A673 (cell line): ENCODE measurements at regions not wholly inside any gene's neighbourhood (a gene's known extent, or its start where the extent isn't known, plus 50 kb on each side); places are given as distances from the start of the nearest gene placed in this dataset.

Experiments
- BruUV-seq: library from RNA; stranded (reverse); fragments of 400-500 nt; replicated peaks from 2 replicates; lab custom pipeline; 2021; lab: Mats Ljungman, UMichigan
- CTCF ChIA-PET: fragments of 300-600 bp; sonication (Branson Sonifier 250); formaldehyde crosslinking; loops from one replicate; lab custom pipeline; 2022; ENCODE audit warnings: antibody characterized with exemption; lab: Charles Lee
- POLR2A ChIA-PET: fragments of 300-600 bp; sonication (Branson Sonifier 250); formaldehyde crosslinking; loops from one replicate; lab custom pipeline; 2022; ENCODE audit warnings: antibody characterized with exemption; ENCODE audit not compliant: low non-redundant PET; lab: Charles Lee
- DNase-seq: peaks from one replicate; pipeline ENCODE4 v3.0.0-alpha.2; 2015; ENCODE audit warnings: low spot score
- H3K27ac ChIP-seq: fragments of 200-600 bp; sonication (generic); 2 replicates; pipeline ENCODE4 v1.5.1; 2016; ENCODE audit warnings: mixed run types, low read depth, mild to moderate bottlenecking, mixed read lengths, antibody characterized with exemption, low read length; ENCODE audit not compliant: poor library complexity, severe bottlenecking
- H3K27me3 ChIP-seq: fragments of 200-600 bp; sonication (generic); replicated peaks from 2 replicates; pipeline ENCODE4 v1.6.1; 2017; ENCODE audit warnings: mixed run types, low read depth, mild to moderate bottlenecking, mixed read lengths, antibody characterized with exemption, low read length; ENCODE audit not compliant: insufficient read depth, poor library complexity
- H3K36me3 ChIP-seq: fragments of 200-600 bp; sonication (generic); 2 replicates; pipeline ENCODE4 v1.6.1; 2016; ENCODE audit warnings: mixed run types, mild to moderate bottlenecking, mixed read lengths, antibody characterized with exemption, low read length; ENCODE audit not compliant: insufficient read depth, poor library complexity, severe bottlenecking
- H3K4me1 ChIP-seq: fragments of 200-600 bp; sonication (generic); 2 replicates; pipeline ENCODE4 v1.6.1; 2017; ENCODE audit warnings: mixed run types, mild to moderate bottlenecking, mixed read lengths, antibody characterized with exemption, low read length; ENCODE audit not compliant: insufficient read depth, poor library complexity, severe bottlenecking
- H3K4me3 ChIP-seq: fragments of 200-600 bp; sonication (generic); 2 replicates; pipeline ENCODE4 v1.5.1; 2016; ENCODE audit warnings: low read depth, mixed run types, mild to moderate bottlenecking, mixed read lengths, low read length; ENCODE audit not compliant: poor library complexity, severe bottlenecking
- H3K9me3 ChIP-seq: fragments of 200-600 bp; sonication (generic); 2 replicates; pipeline ENCODE4 v1.6.1; 2016; ENCODE audit warnings: mixed run types, low read depth, mild to moderate bottlenecking, mixed read lengths, antibody characterized with exemption, low read length; ENCODE audit not compliant: poor library complexity, severe bottlenecking
- EZH2 ChIP-seq: fragments of 200-600 bp; sonication (generic); IDR thresholded peaks from 2 replicates; pipeline ENCODE4 v1.6.1; 2017; ENCODE audit warnings: borderline replicate concordance, low read depth, mild to moderate bottlenecking, mixed read lengths, antibody characterized with exemption, low read length; ENCODE audit not compliant: poor library complexity, severe bottlenecking
- intact Hi-C: fragments of 100-400 bp; cut with micrococcal nuclease; formaldehyde crosslinking; loops from one replicate; pipeline ENCODE4 v1.10.0; 2022; ENCODE audit not compliant: unreplicated experiment
- TF ChIP-seq, protein P1 (sequence below): fragments of 300-800, 200-600 bp; sonication (generic); conservative IDR thresholded peaks from 2 replicates; pipeline ENCODE4 v1.5.1; 2017; ENCODE audit warnings: low read depth, mild to moderate bottlenecking, antibody characterized with exemption, low read length, moderate library complexity, mixed read lengths

DNA sequence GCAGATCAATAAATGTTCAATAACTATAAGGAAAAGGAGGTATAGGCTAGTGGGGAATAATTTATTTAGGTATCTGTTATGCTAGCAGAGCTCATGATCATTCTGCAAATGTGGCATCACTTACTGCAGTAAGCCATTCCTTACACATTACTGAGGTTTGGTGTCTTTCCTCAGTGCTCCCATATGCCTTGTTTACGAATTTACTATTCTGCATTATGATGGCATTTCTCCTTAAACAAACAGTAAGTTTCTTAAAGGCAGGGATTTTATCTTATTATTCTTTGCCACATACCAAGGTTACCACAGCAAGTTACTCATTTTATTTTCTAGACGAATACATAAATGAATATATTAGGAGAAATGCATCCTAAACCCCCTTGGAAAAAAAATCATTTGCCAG is 88.4 kb downstream of the DSEL start:
- ChIA-PET POLR2A (no interaction called here), CTCF (no interaction called here)
- no peaks in the 10 kb centered on the region for H3K27me3 ChIP-seq
- TF ChIP-seq, protein P1, sequence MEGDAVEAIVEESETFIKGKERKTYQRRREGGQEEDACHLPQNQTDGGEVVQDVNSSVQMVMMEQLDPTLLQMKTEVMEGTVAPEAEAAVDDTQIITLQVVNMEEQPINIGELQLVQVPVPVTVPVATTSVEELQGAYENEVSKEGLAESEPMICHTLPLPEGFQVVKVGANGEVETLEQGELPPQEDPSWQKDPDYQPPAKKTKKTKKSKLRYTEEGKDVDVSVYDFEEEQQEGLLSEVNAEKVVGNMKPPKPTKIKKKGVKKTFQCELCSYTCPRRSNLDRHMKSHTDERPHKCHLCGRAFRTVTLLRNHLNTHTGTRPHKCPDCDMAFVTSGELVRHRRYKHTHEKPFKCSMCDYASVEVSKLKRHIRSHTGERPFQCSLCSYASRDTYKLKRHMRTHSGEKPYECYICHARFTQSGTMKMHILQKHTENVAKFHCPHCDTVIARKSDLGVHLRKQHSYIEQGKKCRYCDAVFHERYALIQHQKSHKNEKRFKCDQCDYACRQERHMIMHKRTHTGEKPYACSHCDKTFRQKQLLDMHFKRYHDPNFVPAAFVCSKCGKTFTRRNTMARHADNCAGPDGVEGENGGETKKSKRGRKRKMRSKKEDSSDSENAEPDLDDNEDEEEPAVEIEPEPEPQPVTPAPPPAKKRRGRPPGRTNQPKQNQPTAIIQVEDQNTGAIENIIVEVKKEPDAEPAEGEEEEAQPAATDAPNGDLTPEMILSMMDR, result no peak
- no peak for TF ChIP-seq EZH2
- no peaks in the 10 kb centered on the region for H3K36me3 ChIP-seq
- no peaks in the 10 kb centered on the region for H3K4me1 ChIP-seq
- no peaks in the 10 kb centered on the region for H3K9me3 ChIP-seq
- no peak overlapping the region for H3K27ac ChIP-seq
- H3K4me3 ChIP-seq, result no peak overlapping the region
- BruUV-seq, result no TSS peak
- intact Hi-C loops, result no loop called here
- DNase-seq, result no peak

DNA sequence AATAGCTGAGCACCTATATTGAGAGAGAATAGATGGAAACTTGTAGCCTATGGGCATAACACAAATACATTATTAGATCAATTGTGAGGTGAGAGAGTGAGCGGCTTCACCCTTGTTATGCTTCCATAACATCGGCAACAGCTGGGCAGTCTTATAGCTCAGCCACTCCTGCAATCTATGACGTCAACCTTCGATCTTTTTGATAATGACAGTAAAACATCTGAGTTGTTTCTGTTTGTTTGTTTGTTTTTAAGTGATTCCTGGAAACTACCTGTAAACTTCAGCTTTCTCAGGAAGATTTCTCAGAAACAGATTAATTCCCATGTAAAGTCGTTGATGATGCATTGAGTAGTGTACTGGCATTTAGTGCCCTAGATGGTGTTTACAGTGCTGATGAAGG is 90.0 kb downstream of the DSEL start:
- ChIA-PET CTCF (no interaction called here), POLR2A (no interaction called here)
- Histone ChIP-seq H3K27me3 (no peaks in the 10 kb centered on the region), H3K4me1 (no peaks in the 10 kb centered on the region), H3K36me3 (no peaks in the 10 kb centered on the region), H3K4me3 (no peak overlapping the region), H3K27ac (no peak overlapping the region), H3K9me3 (no peaks in the 10 kb centered on the region)
- no TSS peak for BruUV-seq
- intact Hi-C loops, result no loop called here
- DNase-seq, result no peak
- no peak for TF ChIP-seq EZH2
- TF ChIP-seq, protein P1, result no peak

DNA sequence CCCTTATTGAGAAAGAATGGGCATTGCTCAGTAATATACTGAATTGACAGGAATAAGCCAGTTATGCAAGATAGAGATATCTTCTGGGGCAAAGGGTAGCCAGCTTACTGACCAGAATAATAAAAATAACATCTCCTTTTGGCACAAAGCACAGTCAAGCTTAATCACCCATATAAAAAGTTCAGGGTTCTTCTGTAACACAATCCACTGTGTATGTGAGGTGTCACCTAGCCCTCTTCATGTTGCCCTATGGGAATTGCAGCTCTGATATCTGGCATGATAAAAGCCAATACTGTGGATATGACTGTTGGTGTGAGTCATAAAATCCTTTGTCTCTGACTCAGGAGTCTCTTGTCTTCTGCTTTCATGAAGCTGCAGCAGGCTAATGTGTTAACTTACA is 90.8 kb downstream of the DSEL start:
- H3K4me3 ChIP-seq, result no peak overlapping the region
- DNase-seq, result no peak
- no peak for TF ChIP-seq EZH2
- TF ChIP-seq, protein P1, result no peak
- no peaks in the 10 kb centered on the region for H3K4me1 ChIP-seq
- intact Hi-C loops, result loop anchor here (1.0 kb wide), 1 partner anchor 22 kb away; no protein-coding TSS in a partner anchor
- H3K27ac ChIP-seq, result no peak overlapping the region
- no peaks in the 10 kb centered on the region for H3K36me3 ChIP-seq
- ChIA-PET POLR2A (no interaction called here), CTCF (no interaction called here)
- H3K27me3 ChIP-seq, result no peaks in the 10 kb centered on the region
- no TSS peak for BruUV-seq
- no peaks in the 10 kb centered on the region for H3K9me3 ChIP-seq
